IPS-NIHi11 (cell line): ENCODE measurements at regions not wholly inside any gene's neighbourhood (a gene's known extent, or its start where the extent isn't known, plus 50 kb on each side); places are given as distances from the start of the nearest gene placed in this dataset.

ENCODE experiments used
- DNase-seq: peaks from one replicate; pipeline ENCODE4 v3.0.0; 2012; ENCODE audit warnings: mixed read lengths, low spot score

DNA sequence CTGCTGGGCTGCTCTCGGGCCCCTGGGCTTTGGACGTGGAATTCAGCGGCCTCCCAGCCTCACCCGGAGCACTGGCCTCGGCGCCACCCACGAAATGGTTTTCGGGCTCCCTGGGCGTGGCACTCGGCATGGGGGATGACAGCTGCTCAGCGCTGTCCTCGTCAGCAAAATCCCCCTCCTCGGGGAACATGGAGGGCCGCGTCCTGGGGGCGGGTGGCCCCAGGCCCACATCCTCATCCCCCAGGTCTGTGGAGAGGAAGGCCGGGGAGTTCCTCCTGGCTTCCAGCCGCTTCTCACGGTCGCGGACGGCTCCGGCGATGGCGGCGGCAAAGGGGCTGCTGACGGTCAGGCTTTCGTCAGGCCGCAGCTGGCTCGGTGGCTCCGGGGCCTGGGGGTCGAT is 88.4 kb downstream of the CTTN start:
- no peak for DNase-seq

DNA sequence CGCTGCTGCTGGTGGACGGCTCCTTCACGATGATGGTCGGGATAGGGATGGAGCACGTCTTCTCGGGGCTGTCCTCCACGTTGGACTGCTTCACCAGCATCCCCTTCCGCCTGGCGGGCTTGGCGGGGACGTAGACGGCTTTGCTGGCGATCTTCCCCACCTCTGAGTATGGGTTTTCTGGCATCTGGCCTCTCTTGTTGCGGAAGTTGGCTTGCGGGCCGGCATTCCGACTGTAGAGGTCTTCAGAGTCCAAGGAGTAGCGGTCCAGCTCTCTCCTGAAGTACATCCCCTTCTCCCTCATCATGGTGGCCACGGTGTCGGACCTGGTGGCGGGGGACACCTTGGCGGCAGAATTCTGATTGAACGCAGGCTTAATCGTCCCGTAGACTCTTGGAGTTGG is 88.8 kb downstream of the CTTN start:
- no peak for DNase-seq

DNA sequence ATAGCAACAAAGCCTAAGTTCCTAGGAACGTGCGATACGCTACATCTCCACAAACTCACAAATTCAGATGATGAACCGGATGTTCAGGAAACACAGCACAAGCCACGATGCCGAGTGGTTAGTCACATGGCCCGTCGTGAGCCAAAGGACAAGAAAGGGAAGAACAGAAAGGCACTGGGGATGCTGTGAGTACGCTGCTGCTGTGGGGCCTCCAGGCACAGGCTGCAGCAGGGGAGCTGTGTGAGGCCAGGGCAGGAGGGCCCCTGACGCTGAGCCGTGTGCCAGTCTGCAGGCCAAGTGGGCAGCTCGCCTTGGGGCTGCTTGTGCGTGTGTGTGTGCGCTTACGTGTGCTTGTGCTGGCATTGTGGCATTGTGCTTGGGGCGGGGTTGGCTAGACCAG is 89.4 kb downstream of the CTTN start:
- no peak for DNase-seq

GRCh38 chr11:70488171-70488703 is 89.9 kb downstream of the CTTN start:
- DNase-seq = no peak

- no peak for DNase-seq
Observed at GRCh38 chr11:70489276-70489675, 90.9 kb downstream of the CTTN start.

DNA sequence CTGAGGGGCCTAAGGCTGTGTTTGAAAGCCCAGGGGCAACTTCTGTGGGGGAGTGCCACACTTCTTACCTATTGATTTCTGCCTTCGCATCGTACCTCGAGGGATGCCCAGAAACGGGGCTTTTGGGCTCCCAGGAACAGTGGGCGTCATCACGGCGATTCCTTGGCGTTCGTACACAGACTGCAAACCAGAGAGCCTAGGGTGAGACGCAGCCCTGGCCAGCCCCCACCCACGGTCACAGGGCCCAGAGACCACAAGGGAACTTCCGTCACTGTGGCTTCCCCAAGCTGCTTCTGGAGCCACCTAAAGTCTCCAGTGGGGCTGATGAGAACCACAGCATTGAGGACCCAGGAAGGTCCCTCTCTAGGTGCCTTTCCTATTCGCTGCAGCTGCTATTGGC is 91.9 kb downstream of the CTTN start:
- no peak for DNase-seq

GRCh38 chr11:70490723-70491558 is 92.6 kb downstream of the CTTN start:
- DNase-seq = no peak

GRCh38 chr11:70491696-70492472 is 93.6 kb downstream of the CTTN start:
- no peak for DNase-seq

DNA sequence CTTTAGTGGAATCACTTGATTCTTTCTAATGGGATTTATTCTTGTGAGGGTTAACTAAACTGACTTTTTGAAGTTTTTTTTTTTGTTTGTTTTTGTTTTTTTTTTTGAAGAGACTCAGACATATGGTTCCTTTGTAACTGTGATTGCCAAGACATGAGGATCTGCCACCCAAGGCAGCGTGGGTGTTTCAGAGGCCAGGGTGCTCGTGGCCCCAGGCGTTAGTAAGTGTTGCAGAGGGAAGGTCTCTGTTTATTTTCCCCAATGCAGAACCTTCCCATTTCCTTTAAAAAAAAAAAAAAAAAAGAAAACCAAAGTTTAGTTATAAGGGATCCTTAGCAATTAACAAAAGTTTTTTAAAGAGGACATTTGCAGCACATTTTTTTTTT is 94.8 kb downstream of the CTTN start:
- DNase-seq = no peak

- no peak for DNase-seq
Observed at GRCh38 chr11:70493891-70494290, 95.6 kb downstream of the CTTN start.

DNA sequence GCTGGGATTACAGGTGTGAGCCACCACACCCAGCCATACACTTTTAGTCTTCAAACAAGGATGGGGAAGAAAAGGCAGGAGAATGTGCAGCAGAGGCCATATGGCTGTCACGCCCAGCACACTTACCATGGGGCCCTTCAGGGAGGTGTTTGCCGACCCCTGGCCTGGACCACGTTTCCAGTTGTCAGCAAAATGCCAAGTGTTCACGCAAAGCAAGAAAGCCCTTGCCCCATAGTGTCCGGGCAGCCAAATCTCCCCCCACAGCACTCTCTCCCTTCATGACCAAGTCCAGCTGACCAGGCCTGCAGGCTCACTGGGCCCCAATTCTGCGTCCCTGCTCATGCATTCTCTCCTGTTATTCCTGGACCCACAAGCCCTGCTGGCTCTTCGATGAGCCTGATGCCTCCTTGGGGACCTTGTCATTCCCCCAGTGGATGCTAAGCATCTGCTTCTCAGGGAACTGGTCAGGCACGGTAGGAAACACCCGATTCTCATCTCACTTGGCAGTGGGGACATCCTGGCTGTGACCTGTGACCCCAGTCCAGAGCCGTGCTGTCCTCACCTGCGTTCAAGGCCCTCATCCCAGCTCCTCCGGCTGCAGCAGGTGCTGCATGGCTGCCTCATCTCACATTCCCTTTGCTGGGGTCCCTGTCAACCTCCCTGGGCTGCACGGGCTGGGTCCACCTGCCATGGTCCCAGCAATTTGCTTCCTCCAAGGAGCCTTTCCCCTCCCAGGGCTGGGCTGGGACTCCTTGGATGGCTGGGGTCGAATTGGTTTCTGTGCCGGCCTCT is 96.4 kb downstream of the CTTN start:
- no peak for DNase-seq

DNA sequence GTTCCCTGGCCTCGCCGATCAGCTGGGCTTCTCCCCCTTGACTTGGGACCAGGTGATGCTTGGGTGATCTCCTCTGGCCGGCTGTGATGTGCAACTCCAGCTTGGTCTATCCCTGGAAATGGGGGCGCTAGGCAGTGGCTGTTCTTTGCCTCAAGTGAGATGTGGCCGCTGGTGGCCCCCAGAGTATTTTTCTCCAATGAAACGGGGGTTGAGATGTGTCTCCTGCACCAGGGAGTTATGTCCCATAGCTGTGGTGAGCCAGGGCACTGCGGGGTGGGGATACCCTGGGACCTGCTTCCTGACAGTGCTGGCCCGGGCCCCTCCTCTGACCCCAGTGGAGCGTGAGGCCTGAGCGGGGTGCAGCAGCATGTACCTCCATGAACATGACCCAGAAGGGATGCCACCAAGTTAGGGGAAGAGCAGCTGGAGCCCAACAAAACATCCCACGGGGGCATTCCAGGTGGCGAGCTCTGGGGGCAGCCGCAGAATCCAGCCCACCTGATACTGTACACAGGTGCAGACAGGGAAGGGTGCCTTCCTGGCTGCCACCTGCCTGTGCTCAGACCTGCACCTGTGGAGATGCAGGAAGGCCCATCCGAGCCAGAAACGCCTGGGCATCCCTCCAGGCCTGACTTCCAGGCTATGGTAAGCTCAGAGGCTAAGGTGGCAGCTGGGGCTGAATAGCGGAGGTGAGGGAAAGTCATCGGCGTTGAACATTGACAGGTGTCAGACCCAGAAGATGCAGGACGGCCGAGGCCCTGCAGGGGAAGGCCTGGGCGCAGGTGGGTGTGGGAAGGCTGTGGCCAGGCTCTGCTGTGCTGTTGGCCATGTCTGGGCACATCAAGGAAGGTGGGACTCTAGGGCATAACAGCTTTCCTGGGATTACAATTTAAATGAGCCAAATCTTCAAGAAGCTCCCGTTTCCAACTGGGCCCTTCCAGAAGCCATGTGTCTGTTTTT is 97.3 kb downstream of the CTTN start:
- no peak for DNase-seq

DNA sequence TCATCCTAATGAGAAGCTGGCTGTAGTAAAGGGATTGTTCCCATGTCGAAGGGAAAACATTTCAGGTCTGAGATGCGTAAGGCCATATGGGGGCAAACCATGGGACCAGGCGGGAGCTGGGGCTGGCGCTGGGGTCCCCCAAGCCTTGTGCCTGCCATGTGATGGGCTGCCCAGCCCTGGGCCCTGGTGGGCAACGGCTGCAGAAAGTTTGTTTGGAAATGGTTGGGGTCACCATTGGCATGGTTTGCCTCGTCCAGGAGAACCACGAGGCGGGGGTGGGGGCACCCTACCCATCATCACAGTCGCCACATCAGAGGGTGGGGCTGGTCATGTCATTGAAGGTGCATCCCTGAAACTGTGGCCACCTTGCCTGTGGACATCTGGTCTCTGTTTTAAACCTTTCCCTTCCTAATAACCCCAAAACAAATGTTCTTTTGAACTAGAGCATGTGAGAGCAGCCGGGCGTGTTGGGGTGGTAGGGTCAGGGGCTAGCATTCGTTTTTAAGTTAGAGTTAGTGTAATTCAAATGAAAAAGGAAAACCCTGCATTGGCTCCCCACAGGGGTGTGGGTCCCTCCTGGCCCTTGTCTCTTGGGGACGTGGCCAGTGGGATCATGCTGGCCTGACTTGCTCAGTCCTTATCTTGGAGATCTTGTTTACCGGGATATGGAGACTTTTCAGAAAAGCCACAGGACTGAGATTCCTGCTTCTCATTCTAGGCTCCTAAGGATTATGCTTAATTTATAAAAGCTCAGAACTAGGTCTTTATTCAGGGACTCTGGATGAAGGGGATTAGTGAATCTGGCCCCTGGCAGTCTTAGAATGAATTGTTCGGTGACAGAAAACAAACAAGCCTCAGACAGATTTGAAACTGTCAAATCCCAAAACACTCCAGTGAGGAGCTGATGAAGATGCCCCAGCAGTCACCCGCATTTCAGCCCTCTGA is 98.5 kb downstream of the CTTN start:
- no peak for DNase-seq

GRCh38 chr11:70497536-70498075 is 99.3 kb downstream of the CTTN start:
- DNase-seq = no peak

DNA sequence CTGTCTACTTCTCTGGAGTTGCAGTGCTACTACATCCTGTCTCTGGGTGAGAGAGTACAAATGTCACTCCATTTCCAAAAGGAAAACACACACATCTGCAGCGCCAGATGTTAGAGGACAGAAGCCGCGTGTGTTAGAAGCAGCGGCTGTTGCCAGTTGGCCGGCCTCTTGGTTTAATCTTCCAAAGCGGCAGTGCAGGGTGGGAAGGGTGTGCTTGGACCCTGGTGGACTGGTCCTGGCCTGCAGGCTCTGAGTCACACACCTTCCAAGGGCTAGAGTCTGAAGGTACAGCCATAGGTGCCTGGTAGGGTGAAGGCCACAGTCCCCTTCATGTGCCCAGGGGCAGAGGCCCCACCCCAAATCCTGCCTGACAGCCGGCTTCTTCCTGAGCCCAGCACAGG is 99.8 kb downstream of the CTTN start:
- DNase-seq = no peak

DNA sequence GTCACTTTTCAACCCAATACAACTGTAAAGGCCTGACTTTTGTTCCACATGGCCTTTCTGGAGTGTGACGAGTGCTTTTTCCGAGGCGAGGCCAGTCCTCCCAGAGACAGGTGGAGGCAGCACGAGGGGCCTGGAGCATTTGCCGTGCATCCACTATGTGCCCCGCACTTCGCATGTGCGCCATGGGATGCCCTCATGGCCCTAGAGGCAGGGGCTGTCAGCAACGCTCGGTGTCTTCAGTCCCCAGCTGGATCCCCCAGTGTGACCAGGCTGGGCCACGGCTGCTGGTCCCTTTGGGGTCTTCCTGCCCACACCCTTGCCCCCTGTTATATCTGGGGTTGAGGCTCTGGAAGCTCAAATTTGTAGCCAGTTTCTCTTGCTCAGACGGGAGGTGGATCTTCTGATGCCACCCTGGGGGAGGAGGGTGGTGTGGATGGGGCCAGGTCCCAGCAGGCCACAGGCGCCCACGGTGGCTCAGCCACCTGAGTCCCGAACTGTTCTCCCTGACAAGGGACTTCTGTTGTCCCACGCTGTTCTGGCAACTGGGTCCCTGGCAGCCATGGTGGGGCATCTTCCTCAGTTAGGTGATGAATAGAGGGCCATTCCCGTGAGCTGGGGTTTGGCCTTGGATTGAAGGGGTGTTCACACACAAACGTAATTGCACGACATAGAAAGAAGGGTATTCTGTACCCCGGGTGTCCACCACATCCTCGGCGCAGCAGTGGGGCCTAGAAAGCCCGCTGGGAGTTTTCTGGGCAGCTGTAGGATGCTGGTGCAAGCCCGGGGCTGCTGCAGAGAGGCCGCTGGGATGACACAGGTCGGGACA is 100.9 kb downstream of the CTTN start:
- no peak for DNase-seq

DNA sequence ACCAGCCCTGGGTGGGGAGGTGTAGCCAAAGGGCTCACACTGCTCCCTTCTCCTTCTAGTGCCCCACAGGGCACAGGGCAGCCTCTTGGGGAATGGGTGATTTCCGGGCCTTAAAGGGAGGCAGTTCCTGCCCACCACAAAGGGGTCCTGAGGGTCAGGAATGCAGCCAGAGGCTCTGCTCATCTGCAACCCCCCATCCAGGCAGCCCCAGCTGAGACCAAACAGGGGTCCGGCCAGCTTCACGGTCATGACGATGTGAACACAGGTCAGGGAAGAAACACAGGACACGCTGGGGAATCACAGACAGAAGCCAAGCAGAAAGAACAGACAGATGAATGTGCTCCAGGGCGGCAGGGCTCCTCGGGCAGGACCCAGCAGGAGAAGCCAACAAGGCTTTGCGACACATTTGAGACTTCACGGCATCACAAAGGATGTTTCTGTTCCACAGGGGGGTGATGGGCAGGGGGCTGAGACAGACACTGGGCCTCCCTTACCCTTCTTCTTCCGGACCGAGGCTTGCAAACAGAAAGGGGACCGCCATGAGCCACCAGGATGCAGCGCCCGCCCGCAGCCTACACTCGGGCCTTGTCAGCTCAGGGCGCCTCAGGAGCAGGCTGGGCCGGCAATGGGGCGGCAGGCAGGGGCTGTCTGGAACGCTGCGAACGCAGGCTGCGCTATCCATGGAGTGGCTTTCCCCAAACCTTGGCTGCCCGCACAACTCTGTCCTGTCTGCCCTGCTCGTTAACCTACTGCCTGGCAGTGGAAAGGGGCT is 101.9 kb downstream of the CTTN start:
- DNase-seq = no peak
